Right lobe of liver (tissue), 6 donors: ENCODE measurements at regions not wholly inside any gene's neighbourhood (a gene's known extent, or its start where the extent isn't known, plus 50 kb on each side); places are given as distances from the start of the nearest gene placed in this dataset.

Experiments
- ATAC-seq, 4 donors: fragments of 200-7000 bp; cut with Tn5 transposase; one replicate each; pipeline ENCODE4 v1.9.1; 2020; ENCODE audit warnings: mild to moderate bottlenecking in 4 of 4, moderate library complexity in 4 of 4
- DNase-seq, 3 donors: peaks; one replicate each; pipeline ENCODE4 v3.0.0-alpha.2; 2020
- H3K27ac ChIP-seq, 3 donors: fragments of 200-600 bp; one replicate each; pipeline ENCODE4 v1.8.0; 2022
- H3K27me3 ChIP-seq, 2 donors: fragments of 200-600 bp; one replicate each; pipeline ENCODE4 v1.8.0; 2022
- H3K36me3 ChIP-seq, 4 donors: fragments of 200-600 bp; sonication (generic) in 1 of 4; one replicate each; pipeline versions ENCODE4 v1.5.1 to v1.8.0; 2017 to 2022; ENCODE audit warnings: control low read depth in 1 of 4
- H3K4me1 ChIP-seq, 4 donors: fragments of 200-600 bp; sonication (generic) in 1 of 4; one replicate each; pipeline versions ENCODE4 v1.5.1 to v1.8.0; 2017 to 2022; ENCODE audit warnings: control low read depth in 1 of 4
- H3K4me3 ChIP-seq, 3 donors: fragments of 200-600 bp; one replicate each; pipeline ENCODE4 v1.8.0; 2022
- H3K9me3 ChIP-seq, 4 donors: fragments of 200-600 bp; sonication (generic) in 1 of 4; one replicate each; pipeline versions ENCODE4 v1.5.1 to v1.8.0; 2017 to 2022; ENCODE audit warnings: control low read depth in 1 of 4
- POLR2A ChIP-seq: fragments of 450-650 bp; IDR thresholded peaks from one replicate; pipeline ENCODE4 v1.6.1; 2017; ENCODE audit warnings: antibody characterized with exemption, mild to moderate bottlenecking
- WGBS: methylation state at CpG from one replicate; pipeline ENCODE4 v1.1.6; 2018; ENCODE audit warnings: low coverage, low lambda C conversion rate; ENCODE audit not compliant: insufficient coverage; ENCODE audit errors: missing lambda C conversion rate; 5-methylcytosine and 5-hydroxymethylcytosine counted together
- intact Hi-C, 2 donors: fragments of 100-400 bp; cut with DNase I; formaldehyde crosslinking; loops; one replicate each; pipeline versions ENCODE4 v1.11.2 to v1.14.1; 2022
- small RNA-seq, 2 experiments: library from RNA; depleted of rRNA; stranded (forward); fragments of <200 nt; gene quantifications; one replicate each; pipeline ENCODE3, GENCODE V24; 2016
- TF ChIP-seq, protein P1 (sequence below), 4 donors: fragments of 200-600 bp in 3 of 4; fragments of 450-650 bp in 1 of 4; IDR thresholded peaks; one replicate each; pipeline versions ENCODE4 v1.5.1 to v1.8.0; 2016 to 2022; ENCODE audit warnings: antibody characterized with exemption in 4 of 4, mild to moderate bottlenecking in 2 of 4
- donor health status: DM: no; HTN: yes; CAD: no.
- donor health status: DM: no; HTN: no; CAD: no.
- donor health status: DM: no; HTN: no; CAD: no.
- donor health status: DM: no; HTN: yes; CAD: no.
- donor health status: DM: no; HTN: yes; CAD: no.

DNA sequence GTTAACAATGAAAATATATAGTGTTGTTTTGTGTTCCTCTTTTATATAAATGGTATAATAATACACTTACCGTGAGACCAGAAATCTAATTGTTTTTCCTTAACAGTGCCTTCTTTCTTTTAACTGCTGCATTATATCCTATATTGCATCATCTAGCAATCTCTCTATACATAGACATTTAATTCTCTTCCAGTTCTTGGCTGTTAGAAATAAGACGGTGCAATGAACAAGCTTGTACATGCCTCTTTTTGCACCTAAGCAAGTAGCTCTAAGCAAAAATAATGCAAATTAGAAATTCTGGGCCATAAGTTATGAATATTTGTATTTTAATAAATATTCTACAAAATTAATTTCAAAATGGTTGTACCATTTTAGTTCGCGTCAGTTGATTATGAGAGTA lies 55.9 kb upstream of the AHR start:
- no peaks in the 10 kb centered on the region for H3K27me3 ChIP-seq

DNA sequence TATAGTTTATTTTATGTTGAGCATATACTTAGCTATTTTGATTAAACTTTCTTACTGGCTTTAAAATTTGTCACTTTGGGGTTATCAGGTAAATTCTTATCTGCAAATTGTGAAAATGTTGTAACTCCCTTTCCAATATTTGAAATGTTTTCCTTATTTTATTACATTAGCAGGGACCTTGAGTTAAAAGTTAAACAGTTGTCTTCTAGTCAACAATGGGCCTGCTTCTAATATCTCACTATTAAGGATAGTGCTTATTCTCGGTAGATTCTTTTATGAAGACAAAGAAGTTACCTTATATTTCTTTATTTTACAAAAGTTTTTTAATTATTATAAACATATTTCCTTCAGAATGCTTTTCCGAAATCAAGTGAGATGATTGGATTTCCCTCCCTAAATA lies 53.7 kb upstream of the AHR start:
- H3K36me3 ChIP-seq, result no peaks in the 10 kb centered on the region
- no peaks in the 10 kb centered on the region for H3K27me3 ChIP-seq
- H3K9me3 ChIP-seq, result no peaks in the 10 kb centered on the region
- ATAC-seq (peak in 3 of 4 donors; percentile 31 to 55 (median 50)), DNase-seq (no peak)
- intact Hi-C loops, result no loop called here
- peaks cover 0 to 23% (median 0%) of the 10 kb centered on the region in 4 donors for H3K4me1 ChIP-seq
- TF ChIP-seq POLR2A, result no peak
- TF ChIP-seq, protein P1, sequence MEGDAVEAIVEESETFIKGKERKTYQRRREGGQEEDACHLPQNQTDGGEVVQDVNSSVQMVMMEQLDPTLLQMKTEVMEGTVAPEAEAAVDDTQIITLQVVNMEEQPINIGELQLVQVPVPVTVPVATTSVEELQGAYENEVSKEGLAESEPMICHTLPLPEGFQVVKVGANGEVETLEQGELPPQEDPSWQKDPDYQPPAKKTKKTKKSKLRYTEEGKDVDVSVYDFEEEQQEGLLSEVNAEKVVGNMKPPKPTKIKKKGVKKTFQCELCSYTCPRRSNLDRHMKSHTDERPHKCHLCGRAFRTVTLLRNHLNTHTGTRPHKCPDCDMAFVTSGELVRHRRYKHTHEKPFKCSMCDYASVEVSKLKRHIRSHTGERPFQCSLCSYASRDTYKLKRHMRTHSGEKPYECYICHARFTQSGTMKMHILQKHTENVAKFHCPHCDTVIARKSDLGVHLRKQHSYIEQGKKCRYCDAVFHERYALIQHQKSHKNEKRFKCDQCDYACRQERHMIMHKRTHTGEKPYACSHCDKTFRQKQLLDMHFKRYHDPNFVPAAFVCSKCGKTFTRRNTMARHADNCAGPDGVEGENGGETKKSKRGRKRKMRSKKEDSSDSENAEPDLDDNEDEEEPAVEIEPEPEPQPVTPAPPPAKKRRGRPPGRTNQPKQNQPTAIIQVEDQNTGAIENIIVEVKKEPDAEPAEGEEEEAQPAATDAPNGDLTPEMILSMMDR (IDR thresholded peaks at IDR 0.05), result no peak
- 65% methylated on average over 2 of the region's 2 CpGs for WGBS
- peak overlapping the region in 1 of 3 donors; percentile 41 for H3K27ac ChIP-seq
- H3K4me3 ChIP-seq, result no peak overlapping the region

More for the DNA sequence above, 55.9 kb upstream of the AHR start:
- H3K4me1 ChIP-seq, result peaks cover 0 to 26% (median 0%) of the 10 kb centered on the region in 4 donors
- H3K4me3 ChIP-seq, result no peak overlapping the region
- intact Hi-C loops, result no loop called here
- no peaks in the 10 kb centered on the region for H3K9me3 ChIP-seq
- no peak for DNase-seq
- ATAC-seq, result no peak
- no peak overlapping the region for H3K27ac ChIP-seq
- TF ChIP-seq, protein P1 (IDR thresholded peaks at IDR 0.05), result no peak
- no peak for TF ChIP-seq POLR2A
- H3K36me3 ChIP-seq, result no peaks in the 10 kb centered on the region
- 90% methylated on average over 4 of the region's 4 CpGs for WGBS

DNA sequence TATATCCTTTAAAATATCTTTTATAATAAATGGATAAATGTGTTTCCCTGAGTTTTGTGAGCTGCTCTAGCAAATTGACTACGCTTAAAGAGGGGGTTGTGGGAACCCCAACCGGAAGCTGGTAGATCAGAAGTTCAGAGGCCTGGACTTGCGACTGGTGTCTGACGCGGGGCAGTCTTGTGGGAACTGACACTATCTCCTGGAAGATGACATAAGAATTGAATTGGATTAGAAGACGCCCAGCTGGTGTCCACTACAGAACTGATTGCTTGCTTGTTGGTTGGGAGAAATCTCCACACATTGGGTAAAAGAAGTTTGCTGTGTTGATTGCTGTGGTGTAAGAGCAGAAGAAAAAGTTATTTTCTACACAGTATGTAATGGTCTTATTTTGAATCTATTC lies 51.1 kb upstream of the AHR start:
- 74% methylated on average over 6 of the region's 6 CpGs for WGBS
- TF ChIP-seq, protein P1 (IDR thresholded peaks at IDR 0.05), result no peak
- TF ChIP-seq POLR2A, result no peak
- H3K4me1 ChIP-seq, result peaks cover 0 to 16% (median 0%) of the 10 kb centered on the region in 4 donors
- no peaks in the 10 kb centered on the region for H3K9me3 ChIP-seq
- H3K27ac ChIP-seq, result no peak overlapping the region
- intact Hi-C loops, result no loop called here
- no peak for DNase-seq
- ATAC-seq, result no peak
- H3K36me3 ChIP-seq, result no peaks in the 10 kb centered on the region
- H3K27me3 ChIP-seq, result no peaks in the 10 kb centered on the region
- no peak overlapping the region for H3K4me3 ChIP-seq

DNA sequence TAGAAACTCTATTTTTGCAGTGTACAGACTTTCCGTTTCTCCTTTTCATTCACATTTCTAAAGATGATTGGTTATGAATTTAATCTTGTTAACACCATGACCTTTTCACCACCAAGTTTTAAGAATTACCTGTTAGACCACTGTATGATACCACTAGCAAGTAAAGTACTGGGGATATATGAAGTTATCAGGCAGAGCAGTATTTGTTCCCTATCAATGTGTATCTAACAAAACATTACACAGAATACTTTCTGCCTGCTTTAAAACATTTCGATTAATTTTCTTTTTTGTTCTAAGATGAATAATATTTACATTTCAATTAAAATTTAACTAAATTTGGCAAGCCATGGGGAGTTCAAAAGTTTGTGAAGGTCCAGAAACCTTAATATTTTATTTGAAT lies 49.9 kb upstream of the AHR start:
- Histone ChIP-seq H3K9me3 (no peaks in the 10 kb centered on the region), H3K27ac (peak overlapping the region in 2 of 3 donors; percentile 8 to 66), H3K4me3 (no peak overlapping the region), H3K36me3 (no peaks in the 10 kb centered on the region), H3K27me3 (no peaks in the 10 kb centered on the region), H3K4me1 (peaks cover 0 to 16% (median 0%) of the 10 kb centered on the region in 4 donors)
- 39% methylated on average over 2 of the region's 2 CpGs for WGBS
- TF ChIP-seq, protein P1 (IDR thresholded peaks at IDR 0.05), result no peak
- TF ChIP-seq POLR2A, result no peak
- DNase-seq, result no peak
- peak; percentile 61 to 81 (median 70) for ATAC-seq
- intact Hi-C loops, result no loop called here

Small RNAs in the stretch of these regions (small RNA-seq; reads per million reads assigned to genes)
- 0 reads per million in 2 experiments for gene RF00017
